GM12878 (cell line): ENCODE measurements at regions not wholly inside any gene's neighbourhood (a gene's known extent, or its start where the extent isn't known, plus 50 kb on each side); places are given as distances from the start of the nearest gene placed in this dataset.

Experiments
- ATAC-seq: fragments of 200-7000 bp; cut with Tn5 transposase; 3 replicates; pipeline ENCODE4 v1.9.1; 2020; ENCODE audit warnings: mild to moderate bottlenecking, moderate library complexity
- BruUV-seq: library from RNA; stranded (reverse); fragments of 400-500 nt; replicated peaks from 2 replicates; lab custom pipeline; 2021; lab: Mats Ljungman, UMichigan
- CTCF ChIA-PET: fragments of 300-600 bp; sonication (Branson Sonifier 250); formaldehyde crosslinking; extraction: SDS; loops from one replicate; lab custom pipeline; 2021; ENCODE audit warnings: inconsistent platforms; lab: Yijun Ruan, JAX
- POLR2A ChIA-PET: fragments of 350-600 bp; formaldehyde crosslinking; extraction: SDS; loops from one replicate; lab custom pipeline; 2021; ENCODE audit warnings: inconsistent platforms; lab: Charles Lee
- RAD21 ChIA-PET: fragments of 300-600 bp; sonication (Branson Sonifier 250); formaldehyde crosslinking; loops from one replicate; lab custom pipeline; 2023; ENCODE audit warnings: antibody characterized with exemption; ENCODE audit not compliant: unreplicated experiment; lab: Charles Lee
- SMC1A ChIA-PET: fragments of 300-600 bp; sonication (Branson Sonifier 250); formaldehyde crosslinking; loops from one replicate; lab custom pipeline; 2023; ENCODE audit not compliant: unreplicated experiment, uncharacterized antibody; lab: Charles Lee
- DNase-seq: peaks from one replicate; pipeline ENCODE4 v3.0.0-alpha.2; 2011; ENCODE audit warnings: low read depth, low spot score
- FAIRE-seq: peaks from 3 replicates; lab custom pipeline; 2011; peaks lifted over from hg19 to GRCh38; lab: Jason Lieb, UNC
- H2AFZ ChIP-seq: 2 replicates; pipeline ENCODE4 v1.6.0; 2011; ENCODE audit warnings: low read depth, low read length, control low read depth; ENCODE audit not compliant: control insufficient read depth
- H3K27ac ChIP-seq: 2 replicates; pipeline ENCODE4 v1.5.1; 2011; ENCODE audit warnings: control low read depth; ENCODE audit not compliant: control insufficient read depth, insufficient read depth
- H3K27me3 ChIP-seq, 2 experiments: replicated peaks in 1 of 2; 2 replicates each; pipeline versions ENCODE4 v1.6.0 to v1.6.1; 2011; ENCODE audit warnings: low read length in 1 of 2; ENCODE audit not compliant: control insufficient read depth in 2 of 2, insufficient read depth in 2 of 2
- H3K36me3 ChIP-seq, 2 experiments: 2 replicates each; pipeline ENCODE4 v1.5.1; 2011; ENCODE audit warnings: low read length in 1 of 2; ENCODE audit not compliant: control insufficient read depth in 2 of 2, insufficient read depth in 2 of 2
- H3K4me1 ChIP-seq: 2 replicates; pipeline ENCODE4 v1.6.1; 2011; ENCODE audit warnings: mild to moderate bottlenecking, low read length, moderate library complexity, mixed read lengths; ENCODE audit not compliant: control insufficient read depth, insufficient read depth
- H3K4me2 ChIP-seq: 2 replicates; pipeline ENCODE4 v1.6.0; 2011; ENCODE audit warnings: control low read depth; ENCODE audit not compliant: control insufficient read depth, insufficient read depth
- H3K4me3 ChIP-seq: fragments of 200-600 bp; sonication (generic); 2 replicates; pipeline ENCODE4 v1.5.1; 2016
- H3K79me2 ChIP-seq: 2 replicates; pipeline ENCODE4 v1.6.0; 2011; ENCODE audit warnings: low read length; ENCODE audit not compliant: control insufficient read depth, insufficient read depth
- H3K9ac ChIP-seq: 2 replicates; pipeline ENCODE4 v1.8.0; 2011; ENCODE audit warnings: low read length, control low read depth, mixed read lengths; ENCODE audit not compliant: control insufficient read depth, insufficient read depth
- H3K9me3 ChIP-seq: replicated peaks from 3 replicates; pipeline ENCODE4 v1.5.1; 2011; ENCODE audit warnings: mild to moderate bottlenecking, low read length; ENCODE audit not compliant: control insufficient read depth, insufficient read depth
- H4K20me1 ChIP-seq: 2 replicates; pipeline ENCODE4 v1.6.0; 2011; ENCODE audit not compliant: control insufficient read depth, insufficient read depth
- BCL11A ChIP-seq: IDR thresholded peaks from 2 replicates; pipeline ENCODE4 v1.6.1; 2011; ENCODE audit warnings: low read depth, low read length
- ESRRA ChIP-seq: IDR thresholded peaks from 2 replicates; pipeline ENCODE4 v1.6.1; 2012; ENCODE audit warnings: mild to moderate bottlenecking, low read length, improper control_type of control experiment
- NFXL1 ChIP-seq: fragments of 450-650 bp; IDR thresholded peaks from 2 replicates; pipeline ENCODE4 v1.6.1; 2017; ENCODE audit warnings: antibody characterized with exemption, mild to moderate bottlenecking, borderline replicate concordance
- NFYB ChIP-seq: IDR thresholded peaks from 2 replicates; pipeline ENCODE4 v1.6.1; 2011; ENCODE audit warnings: low read depth, mild to moderate bottlenecking, low read length, improper control_type of control experiment, moderate library complexity; ENCODE audit not compliant: insufficient read depth
- POU2F2 ChIP-seq: IDR thresholded peaks from 3 replicates; pipeline ENCODE4 v1.6.1; 2011; ENCODE audit warnings: low read depth, mild to moderate bottlenecking, low read length, borderline replicate concordance
- SMAD5 ChIP-seq: IDR thresholded peaks from 2 replicates; pipeline ENCODE4 v1.6.1; 2016; ENCODE audit warnings: antibody characterized with exemption, low read depth
- SMARCA5 ChIP-seq: fragments of 450-650 bp; IDR thresholded peaks from 2 replicates; pipeline ENCODE4 v1.6.1; 2017; ENCODE audit warnings: mild to moderate bottlenecking
- SREBF1 ChIP-seq: IDR thresholded peaks from 2 replicates; pipeline ENCODE4 v1.6.1; 2012; ENCODE audit warnings: mild to moderate bottlenecking, low read length
- STAT1 ChIP-seq: fragments of 450-650 bp; conservative IDR thresholded peaks from 2 replicates; pipeline ENCODE4 v1.6.1; 2014; ENCODE audit warnings: antibody characterized with exemption, mild to moderate bottlenecking
- TCF3 ChIP-seq: IDR thresholded peaks from 2 replicates; pipeline ENCODE4 v1.6.1; 2012; ENCODE audit warnings: low read depth, mild to moderate bottlenecking, low read length, borderline replicate concordance; ENCODE audit not compliant: insufficient read depth
- TCF7 ChIP-seq: IDR thresholded peaks from 2 replicates; pipeline ENCODE4 v1.6.1; 2014; ENCODE audit warnings: antibody characterized with exemption, borderline replicate concordance
- WGBS: methylation state at CpG from one replicate; pipeline ENCODE4 v1.1.6; 2016; ENCODE audit warnings: low lambda C conversion rate; ENCODE audit not compliant: insufficient replicate concordance, insufficient coverage; ENCODE audit errors: missing lambda C conversion rate; 5-methylcytosine and 5-hydroxymethylcytosine counted together
- in situ Hi-C: fragments of 300-500 bp; cut with MboI; formaldehyde crosslinking; loops from 9 replicates; pipeline ENCODE4 v1.14.3; 2018; ENCODE audit warnings: mixed read lengths
- intact Hi-C: fragments of 100-400 bp; cut with micrococcal nuclease; formaldehyde crosslinking; loops from one replicate; pipeline ENCODE4 v1.14.2; 2022; ENCODE audit not compliant: unreplicated experiment
- TF ChIP-seq, protein P1 (sequence below): IDR thresholded peaks from 2 replicates; pipeline ENCODE4 v1.6.1; 2012; ENCODE audit warnings: improper control_type of control experiment, low read depth, low read length; ENCODE audit not compliant: insufficient replicate concordance
- TF ChIP-seq, protein P2 (sequence below): IDR thresholded peaks from 2 replicates; pipeline ENCODE4 v1.6.1; 2012; ENCODE audit warnings: low read length, inconsistent platforms
- TF ChIP-seq, protein P3 (sequence below): fragments of 450-650 bp; IDR thresholded peaks from 2 replicates; pipeline ENCODE4 v1.6.1; 2018; ENCODE audit warnings: mild to moderate bottlenecking, low read depth, moderate library complexity; ENCODE audit not compliant: partially characterized antibody

DNA sequence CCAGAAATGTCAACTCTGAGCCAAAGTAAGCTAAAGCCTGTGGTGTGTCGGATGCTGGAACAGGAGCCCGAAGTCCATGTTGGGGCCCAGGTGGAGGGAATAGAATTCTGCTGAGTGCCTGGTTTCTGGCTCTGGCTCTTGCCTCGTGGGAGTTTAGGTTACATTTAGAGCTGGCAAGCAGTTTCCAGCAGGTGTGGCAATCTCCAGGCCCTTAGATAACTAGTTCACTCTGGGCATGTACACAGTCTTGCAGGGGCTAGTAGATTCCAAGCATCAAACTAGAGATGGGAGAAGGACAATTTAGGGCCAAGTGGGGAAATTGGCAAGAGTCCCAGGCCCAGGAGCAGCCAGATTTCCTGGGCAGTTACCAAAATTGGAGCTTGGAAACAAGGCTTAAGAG is 56.3 kb upstream of the STOX2 start:
- Histone ChIP-seq H3K9me3 (peaks cover 5% of the 10 kb centered on the region; the same call in 2 of the 3 replicates), H2AFZ (no peak overlapping the region), H3K4me1 (no peaks in the 10 kb centered on the region), H3K4me3 (no peak overlapping the region), H3K27ac (no peak overlapping the region), H3K79me2 (no peaks in the 10 kb centered on the region), H4K20me1 (no peaks in the 10 kb centered on the region), H3K27me3 (no peaks in the 10 kb centered on the region), H3K9ac (no peak overlapping the region), H3K4me2 (no peak overlapping the region), H3K36me3 (no peaks in the 10 kb centered on the region)
- ChIA-PET CTCF (no interaction called here), RAD21 (no interaction called here), POLR2A (no interaction called here), SMC1A (no interaction called here)
- TF ChIP-seq, protein P1, sequence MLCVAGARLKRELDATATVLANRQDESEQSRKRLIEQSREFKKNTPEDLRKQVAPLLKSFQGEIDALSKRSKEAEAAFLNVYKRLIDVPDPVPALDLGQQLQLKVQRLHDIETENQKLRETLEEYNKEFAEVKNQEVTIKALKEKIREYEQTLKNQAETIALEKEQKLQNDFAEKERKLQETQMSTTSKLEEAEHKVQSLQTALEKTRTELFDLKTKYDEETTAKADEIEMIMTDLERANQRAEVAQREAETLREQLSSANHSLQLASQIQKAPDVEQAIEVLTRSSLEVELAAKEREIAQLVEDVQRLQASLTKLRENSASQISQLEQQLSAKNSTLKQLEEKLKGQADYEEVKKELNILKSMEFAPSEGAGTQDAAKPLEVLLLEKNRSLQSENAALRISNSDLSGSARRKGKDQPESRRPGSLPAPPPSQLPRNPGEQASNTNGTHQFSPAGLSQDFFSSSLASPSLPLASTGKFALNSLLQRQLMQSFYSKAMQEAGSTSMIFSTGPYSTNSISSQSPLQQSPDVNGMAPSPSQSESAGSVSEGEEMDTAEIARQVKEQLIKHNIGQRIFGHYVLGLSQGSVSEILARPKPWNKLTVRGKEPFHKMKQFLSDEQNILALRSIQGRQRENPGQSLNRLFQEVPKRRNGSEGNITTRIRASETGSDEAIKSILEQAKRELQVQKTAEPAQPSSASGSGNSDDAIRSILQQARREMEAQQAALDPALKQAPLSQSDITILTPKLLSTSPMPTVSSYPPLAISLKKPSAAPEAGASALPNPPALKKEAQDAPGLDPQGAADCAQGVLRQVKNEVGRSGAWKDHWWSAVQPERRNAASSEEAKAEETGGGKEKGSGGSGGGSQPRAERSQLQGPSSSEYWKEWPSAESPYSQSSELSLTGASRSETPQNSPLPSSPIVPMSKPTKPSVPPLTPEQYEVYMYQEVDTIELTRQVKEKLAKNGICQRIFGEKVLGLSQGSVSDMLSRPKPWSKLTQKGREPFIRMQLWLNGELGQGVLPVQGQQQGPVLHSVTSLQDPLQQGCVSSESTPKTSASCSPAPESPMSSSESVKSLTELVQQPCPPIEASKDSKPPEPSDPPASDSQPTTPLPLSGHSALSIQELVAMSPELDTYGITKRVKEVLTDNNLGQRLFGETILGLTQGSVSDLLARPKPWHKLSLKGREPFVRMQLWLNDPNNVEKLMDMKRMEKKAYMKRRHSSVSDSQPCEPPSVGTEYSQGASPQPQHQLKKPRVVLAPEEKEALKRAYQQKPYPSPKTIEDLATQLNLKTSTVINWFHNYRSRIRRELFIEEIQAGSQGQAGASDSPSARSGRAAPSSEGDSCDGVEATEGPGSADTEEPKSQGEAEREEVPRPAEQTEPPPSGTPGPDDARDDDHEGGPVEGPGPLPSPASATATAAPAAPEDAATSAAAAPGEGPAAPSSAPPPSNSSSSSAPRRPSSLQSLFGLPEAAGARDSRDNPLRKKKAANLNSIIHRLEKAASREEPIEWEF, result no peak
- TF ChIP-seq NFYB, result no peak
- TF ChIP-seq SREBF1, result no peak
- TF ChIP-seq TCF7, result no peak
- TF ChIP-seq SMAD5, result no peak
- TF ChIP-seq, protein P2, sequence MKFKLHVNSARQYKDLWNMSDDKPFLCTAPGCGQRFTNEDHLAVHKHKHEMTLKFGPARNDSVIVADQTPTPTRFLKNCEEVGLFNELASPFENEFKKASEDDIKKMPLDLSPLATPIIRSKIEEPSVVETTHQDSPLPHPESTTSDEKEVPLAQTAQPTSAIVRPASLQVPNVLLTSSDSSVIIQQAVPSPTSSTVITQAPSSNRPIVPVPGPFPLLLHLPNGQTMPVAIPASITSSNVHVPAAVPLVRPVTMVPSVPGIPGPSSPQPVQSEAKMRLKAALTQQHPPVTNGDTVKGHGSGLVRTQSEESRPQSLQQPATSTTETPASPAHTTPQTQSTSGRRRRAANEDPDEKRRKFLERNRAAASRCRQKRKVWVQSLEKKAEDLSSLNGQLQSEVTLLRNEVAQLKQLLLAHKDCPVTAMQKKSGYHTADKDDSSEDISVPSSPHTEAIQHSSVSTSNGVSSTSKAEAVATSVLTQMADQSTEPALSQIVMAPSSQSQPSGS, result no peak
- no peak for TF ChIP-seq STAT1
- no peak for TF ChIP-seq ESRRA
- TF ChIP-seq TCF3, result no peak
- no peak for TF ChIP-seq NFXL1
- TF ChIP-seq POU2F2, result no peak
- TF ChIP-seq SMARCA5, result no peak
- TF ChIP-seq, protein P3, sequence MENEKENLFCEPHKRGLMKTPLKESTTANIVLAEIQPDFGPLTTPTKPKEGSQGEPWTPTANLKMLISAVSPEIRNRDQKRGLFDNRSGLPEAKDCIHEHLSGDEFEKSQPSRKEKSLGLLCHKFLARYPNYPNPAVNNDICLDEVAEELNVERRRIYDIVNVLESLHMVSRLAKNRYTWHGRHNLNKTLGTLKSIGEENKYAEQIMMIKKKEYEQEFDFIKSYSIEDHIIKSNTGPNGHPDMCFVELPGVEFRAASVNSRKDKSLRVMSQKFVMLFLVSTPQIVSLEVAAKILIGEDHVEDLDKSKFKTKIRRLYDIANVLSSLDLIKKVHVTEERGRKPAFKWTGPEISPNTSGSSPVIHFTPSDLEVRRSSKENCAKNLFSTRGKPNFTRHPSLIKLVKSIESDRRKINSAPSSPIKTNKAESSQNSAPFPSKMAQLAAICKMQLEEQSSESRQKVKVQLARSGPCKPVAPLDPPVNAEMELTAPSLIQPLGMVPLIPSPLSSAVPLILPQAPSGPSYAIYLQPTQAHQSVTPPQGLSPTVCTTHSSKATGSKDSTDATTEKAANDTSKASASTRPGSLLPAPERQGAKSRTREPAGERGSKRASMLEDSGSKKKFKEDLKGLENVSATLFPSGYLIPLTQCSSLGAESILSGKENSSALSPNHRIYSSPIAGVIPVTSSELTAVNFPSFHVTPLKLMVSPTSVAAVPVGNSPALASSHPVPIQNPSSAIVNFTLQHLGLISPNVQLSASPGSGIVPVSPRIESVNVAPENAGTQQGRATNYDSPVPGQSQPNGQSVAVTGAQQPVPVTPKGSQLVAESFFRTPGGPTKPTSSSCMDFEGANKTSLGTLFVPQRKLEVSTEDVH, result no peak
- TF ChIP-seq BCL11A, result no peak
- in situ Hi-C loops (no loop called here), intact Hi-C loops (no loop called here)
- ATAC-seq (no peak), DNase-seq (no peak), FAIRE-seq (no peak)
- BruUV-seq, result no TSS peak
- 35% methylated on average over 3 of the region's 3 CpGs for WGBS
